Right ventricle myocardium inferior (tissue), 1 donor: ENCODE measurements at regions not wholly inside any gene's neighbourhood (a gene's known extent, or its start where the extent isn't known, plus 50 kb on each side); places are given as distances from the start of the nearest gene placed in this dataset.
"Not testable (repeated sequence)": the region's sequence is repeated elsewhere in the genome, so short reads cannot be mapped to it uniquely, and the experiment has no call there.

ENCODE experiments used
- ATAC-seq: fragments of 200-7000 bp; cut with Tn5 transposase; one replicate; pipeline ENCODE4 v1.9.1; 2020; ENCODE audit warnings: mild to moderate bottlenecking, moderate library complexity
- DNase-seq: peaks from one replicate; pipeline ENCODE4 v3.0.0; 2021; ENCODE audit errors: missing footprints
- intact Hi-C: fragments of 100-400 bp; cut with DNase I; formaldehyde crosslinking; loops from one replicate; pipeline ENCODE4 v1.11.0; 2022
- donor health status: DM: no; HTN: yes; CAD: no; lungs with severe emphysema.

DNA sequence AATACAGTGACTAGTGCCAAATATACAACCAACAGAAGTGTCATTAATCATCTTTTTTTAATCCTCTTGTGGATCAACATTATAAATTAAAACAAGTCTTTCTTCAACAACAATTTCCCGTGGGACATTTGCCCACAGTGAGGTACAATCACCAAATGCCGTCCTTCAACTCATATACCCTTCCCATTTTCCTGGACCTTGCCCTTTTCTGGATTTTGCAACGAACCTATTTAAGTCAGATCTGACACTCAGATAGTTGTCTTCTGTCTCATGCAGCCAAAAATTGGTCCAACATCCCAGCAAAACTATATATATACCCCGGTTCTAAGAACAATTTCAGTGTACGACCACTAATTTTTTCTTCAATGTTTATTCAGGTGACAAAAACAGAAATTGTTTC lies 324.0 kb downstream of the DSEL start:
- intact Hi-C loops = no loop called here
- ATAC-seq (no peak), DNase-seq (no peak)

DNA sequence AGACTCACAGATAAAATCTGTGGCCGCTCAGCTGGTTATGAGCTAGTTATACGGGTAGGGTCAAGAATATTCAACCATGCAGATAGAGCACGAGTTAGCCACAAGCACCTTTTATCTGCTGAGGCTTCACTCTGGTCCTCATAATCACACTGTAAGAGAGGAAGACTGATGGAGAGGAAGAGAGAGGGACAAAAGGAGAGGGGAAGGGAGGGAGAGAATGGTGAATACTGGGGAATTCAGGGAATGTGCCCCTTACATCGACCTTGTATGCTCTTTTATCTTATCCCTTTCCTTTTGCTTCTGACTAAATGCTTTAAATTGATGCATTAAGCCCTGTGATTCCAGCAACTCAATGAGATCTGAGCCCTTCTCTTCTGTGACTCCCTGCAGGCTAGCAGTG lies 333.1 kb downstream of the DSEL start:
- intact Hi-C loops = no loop called here
- ATAC-seq = no peak

DNA sequence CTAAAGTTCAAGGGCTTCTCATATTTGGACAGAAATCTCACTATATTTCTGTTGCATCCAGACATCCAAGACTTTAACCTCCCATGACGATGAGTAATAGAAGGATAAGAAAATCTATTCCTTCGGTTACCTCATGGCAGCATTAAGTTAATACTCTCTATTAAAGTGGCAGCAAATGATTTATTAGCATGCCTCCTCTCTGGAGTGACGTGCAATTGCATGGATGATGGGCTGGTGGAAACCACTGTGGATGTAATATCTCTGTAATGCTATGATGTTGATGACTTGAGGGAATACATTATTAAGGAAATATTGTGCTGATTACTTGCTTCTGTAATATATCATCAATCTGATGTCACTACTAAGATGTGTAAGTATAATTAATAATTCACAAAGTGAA lies 336.8 kb downstream of the DSEL start:
- no peak for ATAC-seq
- intact Hi-C loops = no loop called here
- no peak for DNase-seq

More for the DNA sequence above, 333.1 kb downstream of the DSEL start:
- no peak for DNase-seq

DNA sequence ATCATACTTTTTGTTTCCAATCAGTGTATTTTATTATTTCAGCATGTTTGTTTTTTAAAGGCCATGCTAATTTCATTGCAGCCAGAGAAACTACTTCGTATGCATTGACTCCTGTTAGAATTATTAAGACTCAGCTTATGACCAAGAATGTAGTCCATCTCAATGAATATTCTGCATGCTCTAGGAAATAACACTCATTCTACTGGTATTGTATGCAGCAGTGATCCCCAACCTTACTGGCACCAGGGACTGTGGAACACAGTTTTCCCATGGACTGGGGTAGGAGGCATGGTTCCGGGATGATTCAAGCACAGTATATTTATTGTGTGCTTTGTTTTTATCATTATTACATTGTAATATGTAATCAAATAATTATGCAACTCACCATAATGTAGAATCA lies 356.9 kb downstream of the DSEL start:
- DNase-seq = no peak
- intact Hi-C loops = no loop called here
- ATAC-seq = no peak

DNA sequence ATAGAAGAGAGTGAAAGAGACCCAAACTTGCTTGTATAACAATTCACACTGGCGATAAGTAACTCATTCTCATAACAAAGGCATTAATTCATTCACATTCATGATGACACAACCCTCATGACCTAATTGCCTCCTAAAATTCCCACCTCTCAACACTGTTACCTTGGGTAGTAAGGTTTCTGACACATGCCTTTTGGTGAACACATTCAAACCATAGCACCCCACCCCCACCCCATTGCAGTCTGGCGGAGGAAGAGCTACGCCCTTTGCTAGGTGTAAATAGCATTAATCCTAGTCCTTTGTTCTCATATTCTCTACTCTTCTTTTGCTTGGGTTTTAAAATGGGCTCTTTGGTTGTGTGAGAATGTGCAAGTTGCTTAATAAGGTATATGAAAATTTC lies 361.5 kb downstream of the DSEL start:
- no peak for ATAC-seq
- intact Hi-C loops = no loop called here
- no peak for DNase-seq

DNA sequence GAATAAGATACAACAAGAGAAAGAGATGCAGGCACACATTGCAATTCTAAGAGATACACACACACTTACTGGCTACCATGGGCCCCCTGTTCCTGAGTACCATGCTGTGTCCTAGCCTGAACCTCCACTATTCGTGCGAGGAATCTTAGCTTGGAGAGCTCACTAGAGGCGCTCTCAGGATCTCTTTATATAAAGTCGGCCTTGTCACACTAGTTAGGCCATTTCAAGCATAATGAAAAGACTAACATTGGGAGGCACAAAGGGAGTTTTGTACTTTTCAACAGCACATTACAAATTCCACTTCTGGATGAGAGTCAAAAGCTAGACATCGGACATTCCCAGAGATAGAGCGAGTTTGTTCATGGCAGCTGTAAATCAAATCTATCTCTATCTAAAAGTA lies 365.2 kb downstream of the DSEL start:
- no peak for DNase-seq
- intact Hi-C loops = no loop called here
- ATAC-seq = no peak

DNA sequence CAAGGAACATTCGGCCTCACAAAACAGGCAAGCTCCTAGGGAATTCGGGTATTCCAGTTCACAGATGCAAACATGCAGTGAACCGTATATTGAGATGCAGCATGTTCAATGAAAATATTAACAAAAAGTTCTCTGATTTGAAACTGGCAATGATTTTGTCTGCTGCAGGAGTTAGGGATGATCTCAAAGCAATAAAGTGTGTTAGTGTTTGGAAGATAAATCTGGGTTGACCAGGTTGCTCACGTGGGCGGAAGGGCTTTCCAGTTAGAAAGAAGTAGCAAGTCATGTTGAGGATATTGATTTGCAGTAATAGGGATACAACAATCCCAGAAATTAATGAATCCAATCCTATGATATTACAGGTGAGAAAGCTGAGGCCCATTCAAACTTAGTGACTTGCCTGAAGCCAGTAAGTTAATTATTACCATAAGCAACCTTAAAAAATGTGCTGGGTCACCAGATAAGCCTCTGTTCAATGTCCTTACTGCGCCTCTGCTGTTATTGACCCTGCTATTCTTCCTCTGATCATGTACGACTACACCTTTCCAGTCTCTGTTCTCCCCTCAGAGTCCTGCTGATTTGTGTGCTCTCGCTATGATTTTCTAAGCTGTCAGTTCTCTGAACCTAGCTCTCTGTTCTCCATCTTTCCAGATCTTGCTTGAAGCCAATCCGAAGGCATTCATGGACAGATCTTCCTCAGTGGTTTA lies 370.8 kb downstream of the DSEL start:
- DNase-seq (no peak), ATAC-seq (no peak)
- intact Hi-C loops = no loop called here

DNA sequence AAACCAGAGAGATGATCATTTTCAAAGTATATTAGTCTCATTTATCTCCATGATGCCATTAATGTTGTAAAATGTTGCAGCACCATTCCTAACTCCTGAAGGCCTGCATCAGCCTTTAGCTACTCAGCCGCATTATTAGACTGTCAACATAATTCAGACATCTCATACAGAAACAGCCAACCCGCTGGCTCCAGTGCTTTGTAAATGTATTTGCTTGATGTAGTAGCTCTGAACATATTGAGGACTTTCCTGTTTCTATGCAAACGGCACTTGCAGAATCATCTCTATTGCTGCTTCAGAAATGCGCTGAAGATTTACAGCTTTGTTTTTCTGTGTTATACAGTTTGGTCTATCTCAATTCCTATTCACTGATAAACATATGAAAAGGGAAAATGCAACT lies 372.2 kb downstream of the DSEL start:
- ATAC-seq = no peak
- intact Hi-C loops = no loop called here
- no peak for DNase-seq

DNA sequence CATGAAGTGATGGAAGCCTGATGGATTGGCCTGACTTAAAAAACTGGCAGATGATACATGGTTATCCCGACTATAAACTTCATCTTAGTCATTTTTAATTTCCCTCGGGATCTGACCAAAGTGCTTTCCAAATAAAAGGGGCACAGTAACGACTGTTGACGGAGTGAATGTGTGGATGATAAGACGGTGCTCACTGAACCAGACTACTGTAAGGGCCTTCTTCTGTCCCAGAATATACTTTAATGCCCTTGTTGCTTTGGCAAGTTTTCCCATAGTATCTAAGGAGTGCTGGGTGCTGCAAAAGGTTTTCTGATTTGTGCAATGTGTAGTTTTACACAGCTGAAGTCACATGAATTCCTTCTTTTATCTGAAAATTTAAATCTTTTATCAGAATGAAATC lies 373.5 kb downstream of the DSEL start:
- no peak for ATAC-seq
- no peak for DNase-seq
- intact Hi-C loops = no loop called here

DNA sequence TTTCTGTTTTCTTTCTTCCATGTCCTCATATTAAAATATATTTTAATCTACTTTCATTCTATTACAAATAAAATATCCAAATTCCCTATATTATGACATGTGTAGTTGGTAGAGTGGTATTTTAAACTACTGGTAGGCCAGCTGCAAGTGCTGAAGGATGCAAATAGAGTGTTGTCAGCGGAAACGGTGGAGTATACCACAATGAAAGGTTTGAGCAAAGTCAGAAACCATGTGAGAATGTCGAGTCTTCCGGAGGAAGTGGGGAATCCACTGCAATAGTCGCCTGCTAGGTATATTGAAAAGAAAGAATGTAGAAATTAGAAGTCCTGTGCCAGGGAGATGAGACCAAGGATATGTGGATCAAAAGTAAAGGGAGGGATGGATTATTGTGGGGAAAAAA lies 373.9 kb downstream of the DSEL start:
- intact Hi-C loops = no loop called here
- ATAC-seq = no peak
- no peak for DNase-seq

DNA sequence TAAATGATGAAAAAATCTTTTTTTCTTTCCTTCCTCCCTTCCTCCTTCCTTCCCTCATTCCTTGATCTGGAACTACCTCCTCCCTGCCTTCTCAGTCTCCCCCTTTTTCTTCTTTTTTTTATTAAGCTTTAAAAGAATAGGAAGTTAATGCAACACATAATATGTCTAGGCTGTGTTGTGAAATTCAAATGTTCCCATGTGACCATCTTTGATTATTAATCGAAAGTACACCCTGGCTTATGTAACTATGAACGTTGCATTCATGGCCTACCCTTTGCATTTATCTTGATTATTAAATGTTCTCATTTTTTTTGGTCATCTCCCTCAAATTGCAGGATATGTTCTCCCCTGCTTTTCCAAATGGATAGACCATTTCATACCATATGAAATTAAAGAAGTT lies 376.0 kb downstream of the DSEL start:
- DNase-seq = no peak
- intact Hi-C loops = no loop called here
- ATAC-seq = no peak

DNA sequence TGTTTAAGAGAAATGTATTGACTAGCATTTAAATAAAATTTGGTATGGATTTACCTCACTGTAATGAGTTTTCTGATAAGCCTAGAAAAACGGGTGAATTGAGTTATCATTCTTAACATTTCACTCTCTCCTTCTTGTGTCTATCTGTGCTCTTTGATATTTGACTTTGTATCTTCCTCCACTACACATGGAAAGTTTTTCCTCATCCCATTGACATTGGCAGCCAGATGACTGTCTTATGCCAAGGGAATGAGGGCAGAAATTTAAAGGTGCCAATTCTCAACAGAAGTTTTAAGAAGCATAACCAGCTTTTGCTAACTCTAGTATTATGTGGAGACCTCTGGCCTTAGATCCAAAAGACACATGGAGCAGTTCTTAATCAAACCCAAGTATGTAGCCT lies 376.6 kb downstream of the DSEL start:
- intact Hi-C loops = no loop called here
- DNase-seq (no peak), ATAC-seq (no peak)

DNA sequence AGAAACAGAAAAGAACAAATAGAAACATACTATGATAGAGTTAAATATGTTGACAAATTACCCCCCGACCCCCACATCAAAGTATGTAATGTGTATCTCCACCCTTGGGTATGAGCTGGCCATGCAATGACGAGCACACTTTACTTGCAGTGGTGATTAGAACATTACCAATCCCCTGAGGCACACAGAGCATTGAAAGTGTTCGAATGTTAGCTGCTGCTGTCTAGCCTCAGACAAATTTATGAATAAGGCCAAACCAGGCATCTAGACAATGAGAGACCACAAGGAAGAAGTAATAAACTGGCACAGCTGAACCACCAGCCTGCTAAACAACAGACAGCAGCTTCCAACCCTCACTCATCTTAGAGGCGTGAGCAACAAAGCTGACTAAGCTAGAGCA lies 380.5 kb downstream of the DSEL start:
- ATAC-seq = no peak
- intact Hi-C loops = no loop called here
- no peak for DNase-seq

DNA sequence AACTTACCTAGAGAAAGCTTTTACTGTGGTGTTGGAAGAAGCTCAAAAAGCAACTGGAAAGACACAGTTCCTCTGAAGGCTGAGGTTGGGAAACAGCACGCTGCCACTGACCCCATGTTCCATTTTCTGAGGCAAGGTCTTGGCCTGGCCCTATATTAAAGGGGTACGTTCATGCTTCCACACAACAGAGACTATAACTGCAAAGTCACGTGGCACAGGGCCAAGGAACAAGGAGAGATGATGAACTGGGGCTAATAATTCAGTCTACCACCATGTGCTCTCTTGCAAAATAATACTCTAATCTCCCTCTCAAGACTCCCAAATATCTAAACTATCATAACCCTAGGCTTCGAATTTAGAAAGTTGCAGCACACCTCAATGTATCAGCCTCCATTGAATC lies 381.6 kb downstream of the DSEL start:
- DNase-seq (no peak), ATAC-seq (no peak)

DNA sequence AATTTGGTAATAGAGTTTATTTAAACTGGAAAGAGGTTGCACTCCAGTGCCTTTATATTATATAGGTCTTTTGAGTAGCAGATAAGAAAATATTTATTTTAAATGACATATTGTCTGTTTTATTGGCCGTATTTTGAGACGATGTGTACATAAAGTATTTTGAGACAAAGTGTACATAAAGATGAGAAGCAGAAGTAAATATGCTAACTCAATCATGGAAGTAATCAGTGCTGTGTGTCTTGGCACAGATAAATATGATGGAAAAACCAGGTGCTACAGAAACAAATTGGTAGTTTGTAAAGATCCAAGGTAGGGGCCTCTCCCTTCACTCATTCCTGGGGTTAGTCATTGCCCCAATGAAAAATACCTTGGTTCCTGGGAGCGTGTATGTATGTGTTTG lies 382.9 kb downstream of the DSEL start:
- no peak for DNase-seq
- ATAC-seq = no peak
- intact Hi-C loops = no loop called here

More for the DNA sequence above, 381.6 kb downstream of the DSEL start:
- intact Hi-C loops = no loop called here

DNA sequence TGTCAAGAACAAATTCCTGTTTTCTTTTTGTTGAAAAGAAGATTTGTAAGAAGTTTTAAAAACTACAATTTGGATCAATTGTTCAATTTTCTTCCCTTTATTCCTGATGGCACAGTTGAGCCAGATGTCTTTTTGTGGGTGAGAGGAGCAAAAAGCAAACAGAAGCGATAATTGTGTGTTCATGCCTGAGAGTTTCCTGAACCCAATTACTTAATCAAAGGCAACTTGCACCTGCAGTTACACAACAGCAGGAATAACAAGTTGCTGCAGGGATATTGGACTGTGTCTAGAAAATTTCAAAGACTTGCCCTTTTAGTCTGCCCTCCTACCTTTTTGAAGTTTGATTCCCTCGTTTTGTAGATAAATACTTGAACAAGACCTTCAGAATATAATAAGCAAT lies 383.6 kb downstream of the DSEL start:
- no peak for DNase-seq
- ATAC-seq = no peak
- intact Hi-C loops = no loop called here

DNA sequence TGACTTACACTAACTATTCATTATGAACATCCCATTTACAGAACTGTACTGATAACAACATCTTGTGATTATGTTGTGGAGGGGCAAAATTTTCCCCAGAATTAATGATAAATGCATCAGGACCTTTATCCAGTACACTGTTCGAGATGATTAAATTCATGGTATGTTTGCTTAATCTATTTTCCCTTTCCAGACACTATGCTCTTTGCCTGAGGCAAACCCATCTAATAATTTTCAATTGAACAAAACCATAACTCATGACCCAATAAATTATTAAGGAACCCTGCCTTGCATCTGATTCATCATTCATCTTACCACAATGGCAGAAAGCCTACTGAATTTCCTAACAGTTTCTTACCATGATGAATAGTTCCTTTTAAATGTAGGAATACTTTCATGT lies 385.0 kb downstream of the DSEL start:
- DNase-seq = no peak
- intact Hi-C loops = no loop called here
- ATAC-seq = no peak

DNA sequence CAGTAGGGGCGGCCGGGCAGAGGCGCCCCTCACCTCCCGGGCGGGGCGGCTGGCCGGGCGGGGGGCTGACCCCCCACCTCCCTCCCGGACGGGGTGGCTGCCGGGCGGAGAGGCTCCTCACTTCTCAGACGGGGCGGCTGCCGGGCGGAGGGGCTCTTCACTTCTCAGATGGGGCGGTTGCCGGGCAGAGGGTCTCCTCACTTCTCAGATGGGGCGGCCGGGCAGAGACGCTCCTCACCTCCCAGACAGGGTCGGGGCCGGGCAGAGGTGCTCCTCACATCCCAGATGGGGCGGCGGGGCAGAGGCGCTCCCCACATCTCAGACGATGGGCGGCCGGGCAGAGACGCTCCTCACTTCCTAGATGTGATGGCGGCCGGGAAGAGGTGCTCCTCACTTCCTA lies 389.8 kb downstream of the DSEL start:
- ATAC-seq, DNase-seq, intact Hi-C loops: not testable (repeated sequence)

DNA sequence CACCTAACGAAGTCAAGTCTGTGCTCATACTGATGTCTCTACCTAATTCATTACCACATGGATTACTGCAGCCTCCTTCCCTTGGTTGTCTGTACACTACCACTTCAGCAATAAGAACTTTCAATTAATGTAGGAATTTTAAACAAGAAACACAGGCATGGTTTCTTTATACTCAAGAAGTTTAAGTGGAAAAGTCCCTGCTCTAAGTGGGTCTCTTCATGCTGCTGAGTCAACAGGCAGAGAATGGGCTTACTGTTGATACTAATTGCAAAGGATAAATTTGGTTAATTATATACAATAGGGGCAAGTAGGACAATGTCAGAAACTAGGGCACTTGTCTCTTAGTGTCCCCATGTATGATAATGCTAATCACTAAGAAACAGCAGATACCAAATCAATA lies 392.6 kb downstream of the DSEL start:
- DNase-seq = no peak
- no peak for ATAC-seq
- intact Hi-C loops = no loop called here

DNA sequence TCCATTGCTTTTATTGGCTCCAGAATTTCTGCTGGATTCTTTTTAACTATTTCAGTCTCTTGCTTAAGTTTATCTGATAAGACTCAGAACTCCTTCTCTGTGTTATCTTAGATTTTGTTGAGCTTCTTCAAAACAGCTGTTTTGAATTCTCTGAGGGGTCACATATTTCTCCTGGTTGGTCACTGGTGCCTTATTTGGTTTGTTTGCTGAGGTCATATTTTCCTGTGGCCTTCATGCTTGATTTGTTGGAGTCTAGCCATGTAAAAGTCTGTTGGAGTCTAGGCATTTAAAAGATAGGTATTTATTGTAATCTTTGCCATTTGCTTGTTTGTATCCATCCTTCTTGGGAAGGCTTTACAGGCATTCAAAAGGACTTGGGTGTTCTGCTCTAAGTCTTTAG lies 398.7 kb downstream of the DSEL start:
- intact Hi-C loops = no loop called here
- ATAC-seq = no peak

DNA sequence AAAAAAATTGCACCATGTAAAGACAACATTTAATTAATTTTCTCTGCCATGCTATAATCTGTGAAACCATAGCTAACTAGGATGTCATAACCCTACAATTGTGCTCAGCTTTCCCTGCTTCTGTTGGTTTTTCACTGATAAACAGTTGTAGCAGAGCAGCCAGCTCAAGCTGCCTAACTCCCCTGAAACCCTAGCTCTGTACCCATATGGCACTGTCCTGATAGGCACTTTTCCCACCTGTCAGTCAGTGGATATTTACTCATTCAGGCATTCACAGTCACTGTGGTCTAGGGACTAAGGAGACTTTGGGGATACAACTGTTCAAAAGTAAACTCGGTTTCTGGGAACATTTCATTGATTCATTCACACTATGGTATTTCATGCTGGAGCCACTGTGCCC lies 407.0 kb downstream of the DSEL start:
- DNase-seq = no peak
- intact Hi-C loops = no loop called here

More for the DNA sequence above, 398.7 kb downstream of the DSEL start:
- no peak for DNase-seq

More for the DNA sequence above, 407.0 kb downstream of the DSEL start:
- ATAC-seq = no peak
